Lower leg skin (tissue), 4 donors: ENCODE measurements at regions not wholly inside any gene's neighbourhood (a gene's known extent, or its start where the extent isn't known, plus 50 kb on each side); places are given as distances from the start of the nearest gene placed in this dataset.

Source experiments
- DNase-seq, 2 donors: peaks; one replicate each; pipeline ENCODE4 v3.0.0-alpha.2; 2019; ENCODE audit warnings: low spot score in 2 of 2
- H3K4me3 ChIP-seq: fragments of 200-600 bp; sonication (generic); 2 replicates; pipeline ENCODE4 v1.5.1; 2017; ENCODE audit warnings: mild to moderate bottlenecking, low read depth; ENCODE audit not compliant: poor library complexity, severe bottlenecking
- CTCF ChIP-seq, 3 donors: fragments of 450-650 bp; IDR thresholded peaks; one replicate each; pipeline ENCODE4 v1.5.1; 2016; ENCODE audit warnings: antibody characterized with exemption in 3 of 3, mild to moderate bottlenecking in 3 of 3, moderate library complexity in 2 of 3
- POLR2A ChIP-seq, 2 donors: fragments of 450-650 bp; IDR thresholded peaks; one replicate each; pipeline ENCODE4 v1.6.1; 2016 to 2017; ENCODE audit warnings: antibody characterized with exemption in 2 of 2, mild to moderate bottlenecking in 1 of 2, moderate library complexity in 1 of 2
- WGBS, 2 donors: methylation state at CpG; one replicate each; pipeline ENCODE4 v1.1.5; 2018; 5-methylcytosine and 5-hydroxymethylcytosine counted together
- intact Hi-C: fragments of 100-400 bp; cut with DNase I; formaldehyde crosslinking; loops from one replicate; pipeline ENCODE4 v1.15.0; 2023; ENCODE audit warnings: low total_unique reads

GRCh38 chr1:229984310-229984991, 82.6 kb upstream of the GALNT2 start:
- TF ChIP-seq CTCF (IDR thresholded peaks at IDR 0.05) (no peak), POLR2A (IDR thresholded peaks at IDR 0.05) (no peak)
- intact Hi-C loops, result no loop called here
- H3K4me3 ChIP-seq, result no peak overlapping the region
- 84 to 86% methylated on average over 9 of the region's 9 CpGs for WGBS, 2 donors
- no peak for DNase-seq

- no peak for DNase-seq
- no peak for TF ChIP-seq POLR2A (IDR thresholded peaks at IDR 0.05)
- TF ChIP-seq CTCF (IDR thresholded peaks at IDR 0.05), result no peak
- intact Hi-C loops, result no loop called here
- 53 to 68% methylated on average over 9 of the region's 9 CpGs for WGBS, 2 donors
- H3K4me3 ChIP-seq, result no peak overlapping the region
Observed at GRCh38 chr1:229984992-229985612, 81.9 kb upstream of the GALNT2 start.

- WGBS, 2 donors, result 52 to 66% methylated on average over 7 of the region's 7 CpGs
- no peak for TF ChIP-seq POLR2A (IDR thresholded peaks at IDR 0.05)
- TF ChIP-seq CTCF (IDR thresholded peaks at IDR 0.05), result no peak
- intact Hi-C loops, result loop anchor here (2.0 kb wide), 1 partner anchor 47 kb away; no protein-coding TSS in a partner anchor
- DNase-seq, result no peak
- no peak overlapping the region for H3K4me3 ChIP-seq
Observed at GRCh38 chr1:229985613-229986010, 81.4 kb upstream of the GALNT2 start.

GRCh38 chr1:229986737-229987337, 80.2 kb upstream of the GALNT2 start:
- TF ChIP-seq POLR2A (IDR thresholded peaks at IDR 0.05) (no peak), CTCF (IDR thresholded peaks at IDR 0.05) (no peak)
- no peak overlapping the region for H3K4me3 ChIP-seq
- intact Hi-C loops, result loop anchor here (2.0 kb wide), 1 partner anchor 48 kb away; no protein-coding TSS in a partner anchor
- 37 to 45% methylated on average over 3 of the region's 3 CpGs for WGBS, 2 donors
- DNase-seq, result no peak

GRCh38 chr1:229987953-229988352, 79.1 kb upstream of the GALNT2 start:
- H3K4me3 ChIP-seq, result no peak overlapping the region
- DNase-seq, result no peak
- WGBS, 2 donors, result 64 to 72% methylated on average over 6 of the region's 6 CpGs
- no peak for TF ChIP-seq POLR2A (IDR thresholded peaks at IDR 0.05)
- TF ChIP-seq CTCF (IDR thresholded peaks at IDR 0.05), result no peak
- intact Hi-C loops, result loop anchor here (2.0 kb wide), 1 partner anchor 49 kb away; no protein-coding TSS in a partner anchor
